LHCN-M2 (cell line): ENCODE measurements at regions not wholly inside any gene's neighbourhood (a gene's known extent, or its start where the extent isn't known, plus 50 kb on each side); places are given as distances from the start of the nearest gene placed in this dataset.
A peak's percentile ranks its signal among the peaks of the same experiment; 100 is the strongest.
"Not testable (repeated sequence)": the region's sequence is repeated elsewhere in the genome, so short reads cannot be mapped to it uniquely, and the experiment has no call there.

Source experiments
- DNase-seq: peaks from one replicate; pipeline ENCODE4 v3.0.0-alpha.2; 2012; ENCODE audit warnings: low read depth

DNA sequence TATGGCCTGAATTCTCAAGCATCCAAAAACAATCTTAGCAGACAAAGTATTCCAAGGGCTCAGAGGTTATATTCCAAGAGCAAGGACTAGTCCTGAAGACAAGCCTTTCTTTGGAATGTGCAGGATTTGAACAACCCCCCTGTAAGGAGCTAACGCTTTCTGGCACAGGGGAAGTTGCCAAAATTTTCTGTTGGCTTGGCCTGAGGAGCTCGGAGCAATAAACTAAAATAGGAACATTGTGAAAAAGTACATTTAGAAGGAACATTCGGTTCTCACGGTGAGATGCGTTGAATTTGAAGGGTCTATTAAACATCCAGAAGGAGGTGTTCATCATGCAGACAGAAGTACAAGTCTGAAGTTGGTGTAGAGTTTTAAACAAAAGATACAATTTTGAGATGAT lies 1030.5 kb upstream of the CELF2 start:
- no peak for DNase-seq

DNA sequence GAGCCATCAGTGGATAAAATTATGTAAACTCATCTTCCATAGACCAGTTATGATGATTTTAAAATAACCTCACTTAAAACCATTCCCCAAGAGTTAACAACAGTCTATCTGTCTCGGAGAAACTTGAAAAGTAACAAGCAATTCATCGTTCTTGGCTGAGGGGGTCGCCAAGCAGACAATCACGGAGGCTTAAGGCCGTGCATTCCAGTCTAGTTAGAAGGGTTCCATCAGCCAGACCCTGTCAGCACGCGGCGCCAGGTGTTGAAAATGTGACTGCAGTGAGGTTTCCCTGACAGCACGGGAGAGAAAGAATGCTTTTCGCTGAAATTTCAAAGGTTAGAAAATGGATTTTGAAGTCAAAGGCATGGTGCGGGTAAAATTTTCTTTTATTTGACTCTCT lies 1025.0 kb upstream of the CELF2 start:
- no peak for DNase-seq

DNA sequence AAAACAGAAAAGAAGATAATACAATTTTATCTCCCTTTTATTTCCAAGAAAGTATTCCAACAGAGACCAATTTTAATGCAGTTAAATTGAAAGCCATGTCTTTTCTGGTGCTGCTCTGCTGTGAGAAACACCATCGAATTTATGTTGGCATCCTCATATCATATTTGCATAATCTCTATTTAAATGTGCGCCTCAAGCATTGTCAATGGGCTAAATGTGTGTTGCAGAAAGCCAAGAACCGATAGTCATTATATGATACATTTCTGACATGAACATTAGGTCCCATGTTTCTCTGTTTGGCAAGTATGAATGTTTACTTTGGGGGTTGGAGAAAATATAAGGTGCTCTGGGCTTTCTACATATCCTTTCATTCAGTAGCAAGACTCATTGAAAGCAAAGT lies 1023.5 kb upstream of the CELF2 start:
- DNase-seq, result no peak

DNA sequence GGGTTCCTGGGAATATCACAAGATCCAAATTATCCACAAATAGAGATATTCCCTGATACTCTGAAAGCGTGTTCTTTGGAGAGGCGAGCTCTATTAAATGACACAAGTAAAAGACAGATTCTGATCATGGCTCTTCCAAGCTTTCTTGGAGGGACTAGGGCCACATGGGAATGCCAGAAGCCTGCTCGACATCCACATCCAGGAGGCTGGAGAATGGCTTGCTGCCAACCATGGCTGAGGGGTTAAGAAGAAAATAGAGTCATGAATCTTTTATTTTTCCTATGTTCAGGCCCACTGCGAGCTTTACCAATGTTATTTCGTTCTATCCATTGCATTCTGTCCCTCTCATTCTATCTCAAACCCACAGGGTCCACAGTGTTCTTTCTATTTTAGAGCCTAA lies 1018.0 kb upstream of the CELF2 start:
- no peak for DNase-seq

DNA sequence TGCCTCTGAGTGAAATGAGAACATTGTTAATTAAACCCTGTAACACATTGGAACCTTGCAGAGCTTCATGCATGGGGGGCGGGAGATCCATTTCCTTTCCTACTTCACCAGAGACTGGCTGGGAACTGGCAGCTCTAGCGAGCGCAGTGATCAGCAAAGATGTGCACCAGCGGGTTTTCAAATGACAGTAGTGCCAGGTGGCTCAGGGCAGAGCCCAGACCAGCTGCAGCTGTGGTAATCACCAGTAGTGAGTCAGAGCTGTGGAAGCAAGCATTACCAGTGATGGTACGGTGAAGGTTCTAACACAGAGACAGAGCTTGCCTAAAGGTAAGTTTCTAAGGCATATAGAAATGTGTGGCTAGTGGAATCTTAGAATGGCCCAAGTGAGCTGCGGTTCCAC lies 1009.7 kb upstream of the CELF2 start:
- DNase-seq, result peak; percentile 63

DNA sequence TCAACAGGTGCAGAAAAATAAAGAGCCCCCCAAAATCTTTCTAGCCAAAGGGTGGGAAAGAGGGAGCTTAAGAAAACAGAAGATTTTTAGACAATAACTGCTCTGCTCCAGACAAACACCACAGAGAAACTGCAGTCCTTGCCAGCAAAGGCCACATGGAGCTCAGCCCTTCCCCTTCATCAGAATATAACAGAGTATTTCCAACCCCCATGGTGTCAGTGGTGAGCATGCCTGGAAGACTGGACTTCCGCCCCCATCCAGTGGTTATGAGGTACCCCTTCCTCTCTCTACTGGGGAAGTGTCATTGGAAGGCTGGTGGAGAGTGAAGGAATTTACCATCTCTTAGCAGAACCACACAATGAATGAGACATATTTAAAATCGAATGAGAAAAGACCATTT lies 1007.3 kb upstream of the CELF2 start:
- no peak for DNase-seq

DNA sequence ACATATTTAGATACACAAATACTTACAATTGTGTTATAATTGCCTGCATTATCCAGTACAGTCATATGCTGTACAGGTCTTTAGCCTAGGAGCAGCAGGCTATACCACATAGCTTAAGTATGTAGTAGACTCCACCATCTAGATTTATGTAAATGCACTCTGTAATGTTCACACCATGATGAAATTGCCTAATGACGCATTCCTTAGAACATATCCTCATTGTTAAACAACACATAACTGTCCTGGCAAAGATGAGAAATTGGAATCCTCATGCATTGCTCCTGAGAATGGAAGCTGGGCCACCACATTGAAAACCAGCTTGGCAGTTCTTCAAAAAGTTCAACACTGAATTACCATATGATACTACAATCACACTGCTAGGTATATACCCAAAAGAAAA lies 1002.8 kb upstream of the CELF2 start:
- no peak for DNase-seq

DNA sequence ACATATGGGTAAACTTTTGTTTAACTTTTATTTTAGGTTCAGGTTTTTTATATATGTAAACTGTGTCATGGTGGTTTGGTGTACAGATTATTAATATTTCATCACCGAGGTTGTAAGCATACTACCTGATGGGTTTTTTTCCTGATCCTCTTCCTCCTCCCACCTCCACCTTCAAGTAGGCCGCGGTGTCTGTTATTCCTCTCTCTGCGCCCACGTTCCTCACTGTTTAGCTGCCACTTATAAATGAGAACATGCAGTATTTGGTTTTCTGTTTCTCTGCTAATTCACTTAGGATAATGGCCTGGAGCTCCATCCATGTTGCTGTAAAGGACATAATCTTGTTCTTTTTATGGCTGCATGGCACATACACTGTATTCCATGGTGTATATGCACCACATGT lies 1000.0 kb upstream of the CELF2 start:
- DNase-seq, result no peak

DNA sequence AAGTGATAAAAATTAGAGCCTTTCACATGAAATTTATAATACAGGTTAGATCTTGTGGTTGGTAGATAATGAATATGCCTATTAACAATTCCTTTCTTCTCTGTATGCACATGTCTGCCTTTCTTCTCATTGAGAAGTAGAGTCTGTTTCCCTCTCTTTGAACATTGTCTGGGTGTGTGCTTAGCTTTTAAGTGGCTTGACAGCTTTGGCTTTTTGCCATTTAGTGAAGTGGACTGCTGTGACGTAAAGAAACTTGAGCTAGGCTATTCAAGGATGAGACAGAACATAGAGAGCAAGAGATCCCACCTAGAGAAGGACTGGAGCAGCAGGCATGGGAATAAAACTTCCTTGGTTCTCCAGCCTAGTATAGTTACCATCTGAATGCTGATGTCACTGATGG lies 996.7 kb upstream of the CELF2 start:
- DNase-seq, result no peak

DNA sequence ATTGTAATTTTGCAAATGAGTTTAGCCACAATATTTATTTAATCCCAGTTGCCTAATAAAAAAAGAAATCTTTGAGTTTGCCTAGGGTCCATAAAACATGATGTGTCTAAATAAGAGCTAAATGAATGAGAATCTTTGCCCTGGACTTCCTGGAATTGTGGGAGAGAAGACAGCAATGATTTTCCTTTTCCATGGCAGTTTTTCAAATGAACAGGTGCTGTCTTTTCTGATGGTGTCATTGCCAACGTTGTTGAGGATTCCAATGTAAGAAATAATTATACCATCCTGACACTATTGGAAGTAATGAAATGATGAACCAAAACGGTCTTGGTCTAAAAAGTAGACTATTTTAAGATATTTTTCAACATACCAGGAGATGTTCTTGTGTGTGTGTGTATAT lies 984.7 kb upstream of the CELF2 start:
- DNase-seq, result no peak

DNA sequence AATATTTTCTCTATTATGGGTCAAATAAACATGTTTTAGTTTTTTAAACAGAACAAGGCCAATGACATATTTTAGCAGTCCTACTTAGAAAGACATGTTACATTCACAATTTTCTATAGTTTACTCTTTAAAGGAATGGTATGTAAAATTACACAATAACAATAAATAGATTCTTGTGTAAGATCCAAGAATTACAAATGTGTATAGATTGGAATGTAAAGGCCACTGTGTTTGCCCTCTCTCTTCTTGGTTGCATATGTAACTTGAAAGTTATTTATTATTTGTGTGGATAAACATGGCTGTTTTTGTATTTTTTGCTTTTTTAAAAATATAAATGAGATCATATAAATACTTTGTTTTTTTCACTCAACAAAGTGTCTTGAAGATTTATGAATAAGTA lies 979.3 kb upstream of the CELF2 start:
- DNase-seq, result no peak

DNA sequence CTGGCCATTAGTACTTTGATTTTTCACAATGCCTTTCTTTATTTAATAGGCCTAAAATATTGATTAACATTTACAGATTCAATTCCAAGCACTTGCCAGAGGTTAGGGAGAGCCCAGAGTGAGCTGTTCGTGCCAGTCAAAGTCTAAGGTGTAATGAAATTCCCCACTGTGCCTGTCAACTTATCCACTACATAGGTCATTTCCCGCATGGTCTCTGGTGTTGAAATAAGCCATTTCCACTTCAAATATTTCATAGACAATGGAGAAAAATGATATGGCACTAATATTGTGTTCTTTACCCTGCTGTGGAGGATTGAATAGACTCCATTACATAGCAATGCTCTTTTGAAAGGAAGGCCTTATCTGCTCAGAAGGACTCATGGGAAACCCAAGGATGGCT lies 978.1 kb upstream of the CELF2 start:
- DNase-seq, result no peak

DNA sequence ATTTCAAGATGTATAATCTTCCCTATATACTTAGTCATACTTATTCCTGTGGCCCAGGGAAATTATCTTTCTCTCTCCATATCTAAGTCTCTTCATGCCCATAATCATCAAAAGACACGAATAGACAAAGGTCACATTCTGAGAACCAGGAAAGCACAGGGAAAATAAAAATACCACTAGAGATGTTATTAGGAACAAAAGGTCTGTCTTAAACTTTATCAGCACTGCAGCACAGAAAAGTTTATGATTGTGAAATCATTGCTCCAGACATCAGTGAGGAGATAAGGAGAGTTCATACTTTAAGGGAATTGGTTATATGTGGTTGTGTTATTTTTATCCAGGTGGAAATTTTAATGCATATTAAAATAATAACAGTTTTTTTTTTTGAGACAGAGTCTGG lies 974.6 kb upstream of the CELF2 start:
- DNase-seq, result no peak

DNA sequence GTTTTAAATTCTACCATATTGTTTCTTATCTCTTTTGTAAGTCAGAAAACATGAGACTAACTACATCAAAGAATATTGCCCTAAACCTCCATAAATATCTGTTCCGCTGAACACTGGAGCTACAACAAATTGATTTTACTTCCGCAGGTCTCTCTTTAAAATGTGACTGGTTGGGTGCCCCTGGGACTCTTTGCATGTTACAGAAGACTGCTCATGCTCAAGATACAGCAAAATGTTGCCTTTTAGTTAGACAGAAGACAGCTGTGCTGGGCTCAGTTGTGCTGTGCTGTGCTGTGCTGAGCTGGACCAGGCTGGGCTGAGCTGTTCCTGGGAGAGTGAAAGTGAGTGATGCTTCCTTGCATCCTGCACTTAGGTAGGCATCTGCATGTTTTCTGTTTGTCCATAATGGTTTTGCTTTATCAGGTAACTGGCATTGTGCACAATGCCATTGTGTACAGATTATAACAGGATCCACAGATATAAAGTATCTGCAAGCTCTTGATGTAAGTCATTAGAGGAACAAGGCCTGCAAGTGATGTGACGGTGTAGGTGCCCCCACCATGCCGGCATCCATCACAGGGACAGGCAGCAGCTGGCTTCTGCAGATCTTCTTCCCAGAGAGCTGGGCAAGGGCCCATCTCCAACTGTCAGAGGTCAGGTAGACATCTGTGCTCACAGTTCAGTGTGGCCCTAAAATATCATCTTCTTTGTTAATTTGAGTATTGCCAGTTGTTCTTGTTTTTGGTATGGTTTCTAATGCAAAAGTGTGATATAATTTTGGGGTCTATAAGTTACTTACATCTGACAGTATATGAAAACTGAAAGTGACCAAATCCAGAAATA lies 972.5 kb upstream of the CELF2 start:
- DNase-seq, result no peak

DNA sequence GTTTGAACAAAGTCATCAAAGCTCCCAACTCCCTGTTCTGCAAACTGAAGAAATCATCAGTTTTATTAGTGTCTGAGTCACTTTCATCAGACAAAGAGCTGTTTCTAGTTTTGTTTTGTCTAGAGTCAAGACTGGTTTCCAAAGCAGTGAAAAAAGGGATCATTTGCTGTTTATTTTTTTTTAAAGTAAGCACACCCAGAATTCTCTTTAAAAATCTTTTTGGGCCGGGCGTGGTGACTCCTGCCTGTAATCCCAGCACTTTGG lies 972.0 kb upstream of the CELF2 start:
- DNase-seq, result peak; percentile 32

DNA sequence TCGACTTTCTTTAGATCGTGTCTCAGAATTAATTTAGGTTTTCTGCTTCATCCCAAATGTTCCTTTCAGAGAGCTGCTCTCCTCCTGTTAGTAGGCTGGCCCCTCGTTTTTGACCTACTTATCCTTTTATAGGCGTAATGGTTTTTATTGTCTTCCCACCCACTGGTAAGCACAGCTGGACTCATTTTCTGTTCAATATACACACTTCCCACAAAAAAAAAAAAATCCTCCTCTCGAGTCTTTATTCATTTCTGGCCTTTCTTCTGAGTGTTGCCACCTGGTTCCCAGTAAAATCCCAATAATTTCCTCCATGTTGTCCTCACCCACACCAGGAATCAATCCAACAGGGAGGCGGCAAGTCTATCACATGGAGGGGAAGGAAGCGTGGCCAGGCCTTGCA lies 970.2 kb upstream of the CELF2 start:
- DNase-seq, result no peak

DNA sequence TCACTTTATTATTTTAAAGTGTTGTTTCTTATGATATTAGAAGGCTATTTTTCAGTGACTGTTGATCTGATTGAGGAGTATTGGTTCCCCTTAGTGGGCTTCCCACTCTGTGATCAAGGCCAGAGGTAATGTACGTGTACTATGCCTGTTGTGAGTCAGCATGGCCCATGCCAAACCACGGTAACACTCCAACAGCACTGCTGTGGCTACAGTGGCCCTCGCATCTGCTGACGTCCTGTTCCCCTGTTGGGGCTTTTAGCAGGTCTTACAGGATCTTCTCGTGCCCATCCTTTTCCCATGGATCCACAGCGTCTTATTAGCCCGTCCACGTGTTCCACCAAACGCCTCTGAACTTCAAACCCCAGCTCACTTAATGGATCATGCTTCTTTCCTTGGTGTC lies 964.6 kb upstream of the CELF2 start:
- DNase-seq, result no peak

DNA sequence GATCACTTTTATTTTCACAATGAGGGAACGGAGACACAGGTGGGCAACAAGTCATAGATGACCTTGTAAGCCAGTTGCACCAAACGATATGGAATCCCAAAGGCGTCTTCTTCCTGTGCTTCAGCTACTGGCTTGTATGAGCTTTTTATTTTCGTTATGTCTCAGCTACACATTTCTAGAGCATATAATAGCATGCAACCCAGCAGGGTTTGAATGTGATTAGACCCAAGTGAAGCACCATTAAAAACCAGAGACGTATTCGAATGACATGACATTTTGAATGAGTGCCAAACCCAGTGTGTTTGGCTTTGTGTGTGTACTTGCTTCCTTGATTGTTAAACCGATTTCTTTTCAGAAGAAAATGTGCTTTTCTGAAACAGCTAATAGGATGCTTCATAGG lies 963.2 kb upstream of the CELF2 start:
- DNase-seq, result no peak

DNA sequence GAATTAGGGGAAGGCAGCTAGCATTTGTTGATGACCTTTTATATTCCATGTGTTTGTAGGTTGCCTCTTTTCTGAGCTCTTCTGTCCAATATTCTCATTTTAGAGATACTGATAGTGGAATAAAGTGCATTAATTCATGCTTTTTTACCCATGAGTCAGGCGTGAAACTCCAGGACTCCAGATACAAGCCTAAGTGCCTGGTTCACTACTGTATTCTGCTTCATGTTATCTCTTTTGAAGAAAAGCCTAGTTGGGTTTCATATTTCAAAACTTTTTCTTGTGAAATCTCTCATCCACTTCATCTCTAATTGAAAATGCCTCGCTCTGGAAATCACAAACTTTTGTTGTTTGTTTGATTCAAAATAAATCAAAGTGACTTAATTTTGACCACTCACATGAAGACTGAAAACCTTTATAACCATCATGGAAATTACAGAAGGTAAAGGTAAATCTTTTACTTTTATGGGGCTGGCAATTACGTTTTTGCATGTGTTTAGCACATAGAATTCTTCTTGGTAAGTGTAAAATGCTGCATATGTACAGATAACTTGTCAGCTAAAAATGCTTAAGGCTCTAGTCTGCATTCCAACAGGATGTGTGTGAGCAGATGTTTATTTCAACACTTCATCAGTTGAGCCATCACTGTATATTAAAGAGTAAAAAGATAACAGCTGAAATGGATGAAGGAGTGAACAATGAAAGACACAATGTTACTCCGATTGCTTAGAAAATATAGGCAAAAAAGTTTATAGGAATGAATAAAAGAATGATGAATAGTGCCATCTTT lies 961.8 kb upstream of the CELF2 start:
- DNase-seq, result peak; percentile 24

DNA sequence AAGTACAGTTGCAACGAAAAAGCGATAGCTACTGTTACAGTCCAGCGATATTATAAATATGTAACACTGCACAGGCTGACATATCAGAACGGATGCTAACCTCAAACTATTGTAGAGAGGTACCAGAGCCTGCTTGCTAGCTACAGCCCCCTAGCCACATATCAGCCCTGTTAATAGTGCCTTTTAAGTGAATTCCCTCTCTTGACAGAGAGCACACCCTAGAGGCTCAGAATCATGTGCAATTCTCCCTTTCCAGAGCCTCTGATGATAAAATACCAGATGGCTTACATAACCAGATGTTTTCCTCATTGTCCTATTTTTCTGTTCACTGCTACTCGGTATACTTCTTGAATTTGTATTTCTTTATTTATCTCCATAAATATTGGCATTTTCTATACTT lies 960.7 kb upstream of the CELF2 start:
- DNase-seq, result no peak

DNA sequence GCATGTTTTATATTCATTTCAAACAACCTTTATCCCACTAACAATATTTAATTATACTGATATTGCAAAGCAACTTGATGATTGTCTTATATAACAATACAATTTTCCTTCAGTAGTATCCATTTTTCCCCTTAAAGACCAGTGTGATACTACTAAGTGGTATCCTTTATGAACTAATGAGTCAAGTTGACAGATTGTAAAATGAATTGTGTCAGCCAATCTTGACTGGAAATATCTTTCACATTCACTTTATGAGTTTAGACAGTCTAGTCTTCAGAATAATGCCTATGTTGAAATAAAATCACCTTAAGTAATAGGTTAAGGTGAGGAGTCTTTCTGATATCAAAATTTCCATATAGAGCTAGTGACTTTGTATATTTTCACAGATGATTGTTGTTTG lies 950.0 kb upstream of the CELF2 start:
- no peak for DNase-seq

DNA sequence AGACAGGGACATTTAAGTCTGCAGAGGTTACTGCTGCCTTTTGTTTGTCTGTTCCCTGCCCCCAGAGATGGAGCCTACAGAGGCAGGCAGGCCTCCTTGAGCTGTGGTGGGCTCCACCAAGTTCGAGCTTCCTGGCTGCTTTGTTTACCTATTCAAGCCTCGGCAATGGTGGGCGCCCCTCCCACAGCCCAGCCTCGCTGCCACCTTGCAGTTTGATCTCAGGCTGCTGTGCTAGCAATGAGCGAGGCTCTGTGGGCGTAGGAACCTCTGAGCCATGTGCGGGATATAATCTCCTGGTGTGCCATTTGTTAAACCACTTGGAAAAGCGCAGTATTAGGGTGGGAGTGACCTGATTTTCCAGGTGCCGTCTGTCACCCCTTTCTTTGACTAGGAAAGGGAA lies 942.8 kb upstream of the CELF2 start:
- DNase-seq, result not testable (repeated sequence)

DNA sequence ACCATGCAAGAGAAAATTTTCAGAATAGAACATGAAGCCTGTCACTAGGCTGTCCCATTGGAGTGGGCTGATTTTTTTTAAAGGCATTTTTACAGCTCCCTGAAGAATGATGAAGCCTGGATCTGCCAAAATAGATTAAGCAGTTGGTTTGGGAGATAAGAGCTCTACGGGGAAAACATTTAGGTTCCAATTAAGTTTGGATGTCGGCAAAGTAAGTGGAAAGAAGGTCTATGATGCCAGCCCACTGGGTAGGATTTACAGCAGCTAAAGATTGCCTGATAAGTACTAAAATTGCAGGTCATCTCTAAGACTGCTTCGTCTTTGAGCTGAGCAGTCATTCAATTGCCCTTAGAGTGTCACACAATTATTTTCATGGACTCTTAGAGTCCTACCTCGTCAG lies 939.2 kb upstream of the CELF2 start:
- DNase-seq, result no peak

DNA sequence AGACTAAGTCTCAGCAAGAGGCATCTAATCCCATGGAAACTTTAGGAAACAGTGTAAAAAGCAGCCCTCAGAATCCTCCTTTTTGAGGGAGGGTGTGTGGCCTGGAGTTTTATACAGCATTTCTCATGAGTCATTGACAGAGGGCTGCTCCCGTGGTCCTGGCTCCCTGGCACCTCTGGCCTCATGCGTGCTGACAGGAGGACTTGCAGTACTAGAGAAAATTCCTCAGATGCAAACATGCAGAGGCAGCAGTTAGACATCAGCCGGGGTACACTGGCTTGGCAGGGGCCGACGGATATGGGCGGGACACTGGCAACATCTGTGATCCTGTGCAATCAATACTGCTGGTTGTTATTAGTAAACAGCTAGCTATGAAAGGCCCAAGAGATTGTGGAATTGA lies 925.1 kb upstream of the CELF2 start:
- peak; percentile 74 for DNase-seq
